Keratinocyte (primary cell): ENCODE measurements at regions not wholly inside any gene's neighbourhood (a gene's known extent, or its start where the extent isn't known, plus 50 kb on each side); places are given as distances from the start of the nearest gene placed in this dataset.

ENCODE experiments used
- DNase-seq: peaks from one replicate; pipeline ENCODE4 v3.0.0-alpha.2; 2011; ENCODE audit warnings: low read depth, missing footprints, low spot score
- FAIRE-seq: peaks from 2 replicates; lab custom pipeline; 2011; peaks lifted over from hg19 to GRCh38; lab: Jason Lieb, UNC
- H2AFZ ChIP-seq: 2 replicates; pipeline ENCODE4 v1.6.0; 2012; ENCODE audit warnings: low read length, control low read depth, inconsistent platforms; ENCODE audit not compliant: control insufficient read depth
- H3K27ac ChIP-seq: 2 replicates; pipeline ENCODE4 v1.5.1; 2011; ENCODE audit warnings: low read length; ENCODE audit not compliant: control insufficient read depth, insufficient read depth
- H3K27me3 ChIP-seq: 3 replicates; pipeline ENCODE4 v1.6.0; 2011; ENCODE audit warnings: low read length; ENCODE audit not compliant: control insufficient read depth, insufficient read depth; ENCODE audit errors: extremely low read depth
- H3K36me3 ChIP-seq, 2 experiments: 2 replicates in 1 of 2; 3 replicates in 1 of 2; pipeline ENCODE4 v1.5.1; 2011; ENCODE audit warnings: low read length in 2 of 2, mild to moderate bottlenecking in 1 of 2; ENCODE audit not compliant: control insufficient read depth in 2 of 2, insufficient read depth in 2 of 2; ENCODE audit errors: extremely low read depth in 1 of 2
- H3K4me1 ChIP-seq: 3 replicates; pipeline ENCODE4 v1.5.1; 2011; ENCODE audit warnings: low read length; ENCODE audit not compliant: control insufficient read depth, insufficient read depth; ENCODE audit errors: extremely low read depth
- H3K4me2 ChIP-seq: 3 replicates; pipeline ENCODE4 v1.6.0; 2011; ENCODE audit warnings: low read depth, low read length; ENCODE audit not compliant: control insufficient read depth, insufficient read depth; ENCODE audit errors: extremely low read depth
- H3K4me3 ChIP-seq, 3 experiments: fragments of 200-600 bp in 1 of 3; sonication (generic) in 1 of 3; 2 replicates in 2 of 3; 3 replicates in 1 of 3; pipeline ENCODE4 v1.5.1; 2011 to 2016; ENCODE audit warnings: low read length in 3 of 3, mild to moderate bottlenecking in 3 of 3, control low read depth in 2 of 3, inconsistent platforms in 1 of 3, low read depth in 1 of 3, mixed read lengths in 1 of 3, mixed run types in 1 of 3, moderate library complexity in 1 of 3; ENCODE audit not compliant: control insufficient read depth in 2 of 3, insufficient read depth in 2 of 3; ENCODE audit errors: extremely low read depth in 1 of 3
- H3K79me2 ChIP-seq: 2 replicates; pipeline ENCODE4 v1.6.0; 2012; ENCODE audit warnings: low read length; ENCODE audit not compliant: control insufficient read depth, insufficient read depth
- H3K9ac ChIP-seq: 3 replicates; pipeline ENCODE4 v1.6.0; 2011; ENCODE audit warnings: low read length; ENCODE audit not compliant: control insufficient read depth, insufficient read depth; ENCODE audit errors: extremely low read depth
- H3K9me1 ChIP-seq: 3 replicates; pipeline ENCODE4 v1.6.0; 2011; ENCODE audit warnings: low read length; ENCODE audit not compliant: control insufficient read depth, insufficient read depth; ENCODE audit errors: extremely low read depth
- H3K9me3 ChIP-seq: 2 replicates; pipeline ENCODE4 v1.5.1; 2012; ENCODE audit warnings: low read depth, low read length; ENCODE audit not compliant: control insufficient read depth
- H4K20me1 ChIP-seq: 3 replicates; pipeline ENCODE4 v1.6.0; 2011; ENCODE audit warnings: low read length; ENCODE audit not compliant: control insufficient read depth, insufficient read depth; ENCODE audit errors: extremely low read depth
- CTCF ChIP-seq, 3 experiments: IDR thresholded peaks in 1 of 3; conservative IDR thresholded peaks in 1 of 3; optimal IDR thresholded peaks in 1 of 3; 2 replicates in 2 of 3; 3 replicates in 1 of 3; pipeline versions ENCODE3 to v1.5.1; 2011; ENCODE audit warnings: low read length in 3 of 3, mild to moderate bottlenecking in 3 of 3, moderate library complexity in 2 of 3, control low read depth in 1 of 3, inconsistent platforms in 1 of 3; ENCODE audit not compliant: insufficient read depth in 2 of 3; ENCODE audit errors: extremely low read depth in 1 of 3
- EZH2 ChIP-seq: IDR thresholded peaks from one replicate; pipeline ENCODE4 v1.6.1; 2012; ENCODE audit warnings: inconsistent platforms, mild to moderate bottlenecking, low read length, moderate library complexity
- dilution Hi-C: fragments of 300-500 bp; cut with MboI; formaldehyde crosslinking; loops from one replicate; pipeline ENCODE4 v1.7.0; 2020; ENCODE audit warnings: low sequenced_read_pairs; ENCODE audit not compliant: extremely low pct_ligation_motif_present

- TF ChIP-seq CTCF (optimal IDR thresholded peaks at IDR 0.05 in 1 of 3, IDR thresholded peaks at IDR 0.05 in 1 of 3, conservative IDR thresholded peaks at IDR 0.05 in 1 of 3; ENCODE audit: extremely low read depth in 1 of 3, insufficient read depth in 2 of 3, low read length in 3 of 3): no peak
- TF ChIP-seq EZH2: no peak
- dilution Hi-C loops: no loop called here
- Histone ChIP-seq H4K20me1 (no peaks in the 10 kb centered on the region), H3K4me1 (no peaks in the 10 kb centered on the region), H3K36me3 (no peaks in the 10 kb centered on the region), H3K4me3 (no peak overlapping the region), H2AFZ (no peak overlapping the region), H3K9me1 (no peaks in the 10 kb centered on the region), H3K79me2 (no peaks in the 10 kb centered on the region), H3K9ac (no peak overlapping the region), H3K27ac (no peak overlapping the region), H3K27me3 (no peaks in the 10 kb centered on the region), H3K4me2 (no peak overlapping the region), H3K9me3 (no peaks in the 10 kb centered on the region)
- no peak for DNase-seq
- no peak for FAIRE-seq
Measured at GRCh38 chr2:122156176-122156890, 400.9 kb downstream of the TSN start.

- no peak for TF ChIP-seq EZH2
- no peak for TF ChIP-seq CTCF (optimal IDR thresholded peaks at IDR 0.05 in 1 of 3, IDR thresholded peaks at IDR 0.05 in 1 of 3, conservative IDR thresholded peaks at IDR 0.05 in 1 of 3; ENCODE audit: extremely low read depth in 1 of 3, insufficient read depth in 2 of 3, low read length in 3 of 3)
- Histone ChIP-seq H3K79me2 (no peaks in the 10 kb centered on the region), H4K20me1 (no peaks in the 10 kb centered on the region), H3K4me2 (no peak overlapping the region), H3K4me1 (no peaks in the 10 kb centered on the region), H3K4me3 (no peak overlapping the region), H3K36me3 (no peaks in the 10 kb centered on the region), H2AFZ (no peak overlapping the region), H3K9ac (no peak overlapping the region), H3K9me1 (no peaks in the 10 kb centered on the region), H3K27ac (no peak overlapping the region), H3K27me3 (no peaks in the 10 kb centered on the region), H3K9me3 (no peaks in the 10 kb centered on the region)
- DNase-seq: no peak
- dilution Hi-C loops: no loop called here
- FAIRE-seq: no peak
Measured at GRCh38 chr2:122157158-122157557, 401.7 kb downstream of the TSN start.
